ENCODE measurements at regions not wholly inside any gene's neighbourhood (a gene's known extent, or its start where the extent isn't known, plus 50 kb on each side); places are given as distances from the start of the nearest gene placed in this dataset.

DNA sequence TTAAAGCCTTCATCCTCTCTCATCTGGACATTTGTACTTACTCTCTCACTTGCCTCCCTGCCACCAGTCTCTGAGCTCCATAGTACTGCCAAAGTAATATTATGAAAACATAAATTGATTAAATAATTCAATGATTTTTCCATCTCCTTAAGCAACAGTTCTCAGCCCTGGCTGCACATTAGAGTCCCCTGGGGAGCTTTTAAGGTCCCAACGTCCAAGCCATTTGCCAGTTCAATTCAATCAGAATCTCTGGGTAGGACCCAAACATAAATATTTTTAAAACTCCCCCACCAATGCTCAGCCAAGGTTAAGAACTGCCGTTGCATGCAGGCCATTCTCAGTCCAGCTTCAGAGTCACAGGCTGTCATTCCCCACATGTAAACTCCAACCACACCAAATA lies 114.4 kb upstream of the BMAL1 start:
- TF ChIP-seq REST (IDR thresholded peaks at IDR 0.05; ENCODE audit: insufficient read depth in 1 of 2, low read depth in 2 of 2, low read length in 2 of 2) (no peak), FOXP2 (optimal IDR thresholded peaks at IDR 0.05; ENCODE audit: borderline replicate concordance, extremely low read depth, extremely low read length, insufficient read depth) (no peak), POLR2AphosphoS5 (IDR thresholded peaks at IDR 0.05; ENCODE audit: low read depth, low read length) (no peak)
